Lung (tissue), 11 donors: ENCODE measurements at regions not wholly inside any gene's neighbourhood (a gene's known extent, or its start where the extent isn't known, plus 50 kb on each side); places are given as distances from the start of the nearest gene placed in this dataset.

Experiments used
- ATAC-seq: fragments of 200-7000 bp; cut with Tn5 transposase; one replicate; pipeline ENCODE4 v1.9.1; 2020; ENCODE audit warnings: moderate number of reproducible peaks; ENCODE audit not compliant: insufficient read depth, low FRiP score
- DNase-seq, 3 donors: peaks; one replicate each; pipeline ENCODE4 v3.0.0-alpha.2; 2013 to 2017
- H3K27ac ChIP-seq, 2 donors: one replicate each; pipeline ENCODE4 v1.5.1; 2013; ENCODE audit warnings: mild to moderate bottlenecking in 2 of 2, moderate library complexity in 2 of 2, control low read depth in 1 of 2, inconsistent platforms in 1 of 2, low read depth in 1 of 2, low read length in 1 of 2
- H3K27me3 ChIP-seq, 3 donors: one replicate each; pipeline ENCODE4 v1.5.1; 2013; ENCODE audit warnings: low read length in 2 of 3; ENCODE audit not compliant: control insufficient read depth in 3 of 3, insufficient read depth in 3 of 3
- H3K36me3 ChIP-seq, 4 donors: one replicate each; pipeline ENCODE4 v1.5.1; 2013; ENCODE audit warnings: low read length in 4 of 4, mild to moderate bottlenecking in 1 of 4, moderate library complexity in 1 of 4; ENCODE audit not compliant: control insufficient read depth in 4 of 4, insufficient read depth in 4 of 4
- H3K4me1 ChIP-seq, 5 donors: one replicate each; pipeline ENCODE4 v1.5.1; 2013; ENCODE audit warnings: low read length in 5 of 5, mild to moderate bottlenecking in 2 of 5, moderate library complexity in 1 of 5; ENCODE audit not compliant: control insufficient read depth in 5 of 5, insufficient read depth in 5 of 5
- H3K4me3 ChIP-seq: one replicate; pipeline ENCODE4 v1.5.1; 2013; ENCODE audit warnings: mild to moderate bottlenecking, control low read depth, moderate library complexity
- H3K9ac ChIP-seq, 2 donors: one replicate each; pipeline ENCODE4 v1.5.1; 2013; ENCODE audit warnings: low read length in 2 of 2, control low read depth in 1 of 2; ENCODE audit not compliant: insufficient read depth in 1 of 2
- H3K9me3 ChIP-seq, 4 donors: one replicate each; pipeline ENCODE4 v1.5.1; 2013; ENCODE audit warnings: low read length in 3 of 4, mild to moderate bottlenecking in 1 of 4, moderate library complexity in 1 of 4; ENCODE audit not compliant: control insufficient read depth in 4 of 4, insufficient read depth in 3 of 4
- CTCF ChIP-seq: IDR thresholded peaks from 2 replicates; pipeline ENCODE4 v1.5.1; 2012; ENCODE audit warnings: mild to moderate bottlenecking; ENCODE audit errors: control extremely low read depth, extremely low read depth
- WGBS, 2 donors: extraction: QIAGEN DNeasy Blood & Tissue Kit; methylation state at CpG; one replicate each; pipeline ENCODE4 v1.1.7; 2013; 5-methylcytosine and 5-hydroxymethylcytosine counted together
- donor health status: control.
- donor health status: control.
- donor health status: Bipolar disorder and iron deficiency.
- donor health status: healthy.
- donor health status: DM: yes; HTN: yes; CAD: no.

- DNase-seq (no peak), ATAC-seq (no peak)
- Histone ChIP-seq H3K27me3 (no peaks in the 10 kb centered on the region), H3K27ac (no peak overlapping the region), H3K9me3 (no peaks in the 10 kb centered on the region), H3K36me3 (no peaks in the 10 kb centered on the region), H3K9ac (no peak overlapping the region), H3K4me1 (peaks cover 0 to 8% (median 0%) of the 10 kb centered on the region in 5 donors), H3K4me3 (no peak overlapping the region)
- no peak for TF ChIP-seq CTCF
- 20 to 53% methylated on average over 2 of the region's 2 CpGs for WGBS, 2 donors
Observed at GRCh38 chr3:18224426-18224825, 200.7 kb downstream of the SATB1 start.

GRCh38 chr3:18223974-18224373 lies 201.2 kb downstream of the SATB1 start:
- Histone ChIP-seq H3K27ac (no peak overlapping the region), H3K27me3 (no peaks in the 10 kb centered on the region), H3K9me3 (no peaks in the 10 kb centered on the region), H3K9ac (no peak overlapping the region), H3K36me3 (no peaks in the 10 kb centered on the region), H3K4me3 (no peak overlapping the region), H3K4me1 (peaks cover 0 to 8% (median 0%) of the 10 kb centered on the region in 5 donors)
- DNase-seq = no peak
- ATAC-seq = no peak
- WGBS, 2 donors = 64 to 80% methylated on average over 6 of the region's 6 CpGs
- no peak for TF ChIP-seq CTCF

GRCh38 chr3:18223571-18223970 lies 201.6 kb downstream of the SATB1 start:
- ATAC-seq (no peak), DNase-seq (peak in 1 of 3 donors; percentile 15)
- 13 to 31% methylated on average over 2 of the region's 2 CpGs for WGBS, 2 donors

More at GRCh38 chr3:18223571-18223970, 201.6 kb downstream of the SATB1 start:
- H3K4me1 ChIP-seq = peaks cover 0 to 8% (median 0%) of the 10 kb centered on the region in 5 donors
- H3K9me3 ChIP-seq = no peaks in the 10 kb centered on the region
- H3K27ac ChIP-seq = no peak overlapping the region
- H3K9ac ChIP-seq = no peak overlapping the region
- no peaks in the 10 kb centered on the region for H3K36me3 ChIP-seq
- H3K4me3 ChIP-seq = no peak overlapping the region
- no peak for TF ChIP-seq CTCF
- H3K27me3 ChIP-seq = no peaks in the 10 kb centered on the region
